NB4 (cell line): ENCODE measurements at regions not wholly inside any gene's neighbourhood (a gene's known extent, or its start where the extent isn't known, plus 50 kb on each side); places are given as distances from the start of the nearest gene placed in this dataset.

Source experiments
- CTCF ChIP-seq: IDR thresholded peaks from one replicate; pipeline ENCODE4 v1.5.1; 2012; ENCODE audit warnings: low read depth, low read length
- POLR2A ChIP-seq: IDR thresholded peaks from 2 replicates; pipeline ENCODE4 v1.6.1; 2011; ENCODE audit warnings: mild to moderate bottlenecking; ENCODE audit not compliant: insufficient read length; ENCODE audit errors: extremely low read depth

- TF ChIP-seq CTCF (no peak), POLR2A (no peak)
These were observed 85.4 kb upstream of the ARRDC4 start for GRCh38 chr15:97875025-97875512.
